GM12878 (cell line): ENCODE measurements at regions not wholly inside any gene's neighbourhood (a gene's known extent, or its start where the extent isn't known, plus 50 kb on each side); places are given as distances from the start of the nearest gene placed in this dataset.

Experiments
- BCL11A ChIP-seq: IDR thresholded peaks from 2 replicates; pipeline ENCODE4 v1.6.1; 2011; ENCODE audit warnings: low read depth, low read length
- BHLHE40 ChIP-seq, 2 experiments: fragments of 450-650 bp in 1 of 2; IDR thresholded peaks; 2 replicates each; pipeline ENCODE4 v1.6.1; 2011 to 2017; ENCODE audit warnings: low read depth in 2 of 2, borderline replicate concordance in 1 of 2, improper control_type of control experiment in 1 of 2, low read length in 1 of 2, mild to moderate bottlenecking in 1 of 2
- CREM ChIP-seq: IDR thresholded peaks from 2 replicates; pipeline ENCODE4 v1.6.1; 2014; ENCODE audit warnings: antibody characterized with exemption, low read depth
- E2F8 ChIP-seq: fragments of 450-650 bp; IDR thresholded peaks from 2 replicates; pipeline ENCODE4 v1.6.1; 2018; ENCODE audit warnings: mild to moderate bottlenecking, low read depth, moderate library complexity; ENCODE audit not compliant: partially characterized antibody
- EED ChIP-seq: sonication (generic); IDR thresholded peaks from 2 replicates; pipeline ENCODE4 v1.6.1; 2016; ENCODE audit warnings: antibody characterized with exemption, low read depth
- EGR1 ChIP-seq, 2 experiments: IDR thresholded peaks; 1 replicate in 1 of 2; 2 replicates in 1 of 2; pipeline ENCODE4 v1.6.1; 2011 to 2012; ENCODE audit warnings: low read depth in 2 of 2, low read length in 2 of 2, borderline replicate concordance in 1 of 2, mild to moderate bottlenecking in 1 of 2, moderate library complexity in 1 of 2
- ESRRA ChIP-seq: IDR thresholded peaks from 2 replicates; pipeline ENCODE4 v1.6.1; 2012; ENCODE audit warnings: mild to moderate bottlenecking, low read length, improper control_type of control experiment
- GABPA ChIP-seq: IDR thresholded peaks from 2 replicates; pipeline ENCODE4 v1.6.1; 2014; ENCODE audit warnings: antibody characterized with exemption, low read depth, mild to moderate bottlenecking, inconsistent platforms
- RAD51 ChIP-seq: fragments of 450-650 bp; IDR thresholded peaks from 2 replicates; pipeline ENCODE4 v1.6.1; 2016; ENCODE audit warnings: moderate library complexity, mild to moderate bottlenecking, inconsistent platforms
- SP1 ChIP-seq: IDR thresholded peaks from one replicate; pipeline ENCODE4 v1.6.1; 2011; ENCODE audit warnings: low read depth, low read length
- SPI1 ChIP-seq: IDR thresholded peaks from 2 replicates; pipeline ENCODE4 v1.6.1; 2011; ENCODE audit warnings: low read depth, mild to moderate bottlenecking, low read length, moderate library complexity, borderline replicate concordance; ENCODE audit not compliant: insufficient read depth
- ZBTB11 ChIP-seq: fragments of 450-650 bp; formaldehyde crosslinking; IDR thresholded peaks from 2 replicates; pipeline ENCODE4 v1.5.0; 2022; ENCODE audit warnings: mild to moderate bottlenecking, missing genetic modification characterization
- ZNF274 ChIP-seq: IDR thresholded peaks from one replicate; pipeline ENCODE4 v1.8.0; 2011; ENCODE audit not compliant: insufficient read length, insufficient read depth
- ZNF622 ChIP-seq: fragments of 450-650 bp; IDR thresholded peaks from 2 replicates; pipeline ENCODE4 v1.6.1; 2017; ENCODE audit warnings: mild to moderate bottlenecking, inconsistent platforms
- TF ChIP-seq, protein P1 (sequence below): fragments of 450-650 bp; IDR thresholded peaks from 2 replicates; pipeline ENCODE4 v1.6.1; 2017; ENCODE audit warnings: antibody characterized with exemption, mild to moderate bottlenecking, moderate library complexity

GRCh38 chr6:13873288-13874190, 51.2 kb upstream of the RNF182 start (continued):
- TF ChIP-seq BCL11A (no peak), ZNF622 (no peak), SP1 (no peak), ZNF274 (no peak), ZBTB11 (CRISPR knock-in tag) (no peak), CREM (peak; percentile 69; the same call in 1 of the 2 replicates), EGR1 (IDR thresholded peaks at IDR 0.05; ENCODE audit: borderline replicate concordance in 1 of 2, low read depth in 2 of 2, low read length in 2 of 2) (peak in 1 of 2 experiments; percentile 76; a peak in 2 of 3 replicates), ESRRA (no peak), GABPA (no peak), RAD51 (no peak), BHLHE40 (IDR thresholded peaks at IDR 0.05; ENCODE audit: borderline replicate concordance in 1 of 2, low read depth in 2 of 2, low read length in 1 of 2) (peak in 1 of 2 experiments; percentile 55; a peak in 1 of 4 replicates), SPI1 (no peak), E2F8 (no peak), EED (peak; percentile 44; the same call in 1 of the 2 replicates)
- TF ChIP-seq, protein P1, sequence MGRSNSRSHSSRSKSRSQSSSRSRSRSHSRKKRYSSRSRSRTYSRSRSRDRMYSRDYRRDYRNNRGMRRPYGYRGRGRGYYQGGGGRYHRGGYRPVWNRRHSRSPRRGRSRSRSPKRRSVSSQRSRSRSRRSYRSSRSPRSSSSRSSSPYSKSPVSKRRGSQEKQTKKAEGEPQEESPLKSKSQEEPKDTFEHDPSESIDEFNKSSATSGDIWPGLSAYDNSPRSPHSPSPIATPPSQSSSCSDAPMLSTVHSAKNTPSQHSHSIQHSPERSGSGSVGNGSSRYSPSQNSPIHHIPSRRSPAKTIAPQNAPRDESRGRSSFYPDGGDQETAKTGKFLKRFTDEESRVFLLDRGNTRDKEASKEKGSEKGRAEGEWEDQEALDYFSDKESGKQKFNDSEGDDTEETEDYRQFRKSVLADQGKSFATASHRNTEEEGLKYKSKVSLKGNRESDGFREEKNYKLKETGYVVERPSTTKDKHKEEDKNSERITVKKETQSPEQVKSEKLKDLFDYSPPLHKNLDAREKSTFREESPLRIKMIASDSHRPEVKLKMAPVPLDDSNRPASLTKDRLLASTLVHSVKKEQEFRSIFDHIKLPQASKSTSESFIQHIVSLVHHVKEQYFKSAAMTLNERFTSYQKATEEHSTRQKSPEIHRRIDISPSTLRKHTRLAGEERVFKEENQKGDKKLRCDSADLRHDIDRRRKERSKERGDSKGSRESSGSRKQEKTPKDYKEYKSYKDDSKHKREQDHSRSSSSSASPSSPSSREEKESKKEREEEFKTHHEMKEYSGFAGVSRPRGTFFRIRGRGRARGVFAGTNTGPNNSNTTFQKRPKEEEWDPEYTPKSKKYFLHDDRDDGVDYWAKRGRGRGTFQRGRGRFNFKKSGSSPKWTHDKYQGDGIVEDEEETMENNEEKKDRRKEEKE = no peak
- TF ChIP-seq, all 136 proteins: peak for 16
